ENCODE measurements at regions not wholly inside any gene's neighbourhood (a gene's known extent, or its start where the extent isn't known, plus 50 kb on each side); places are given as distances from the start of the nearest gene placed in this dataset.

- no peaks in the 10 kb centered on the region for H3K4me1 ChIP-seq (ENCODE audit: control insufficient read depth in 5 of 5, insufficient read depth in 5 of 5, low read length in 5 of 5)
- DNase-seq = no peak
- H3K9ac ChIP-seq (ENCODE audit: insufficient read depth in 1 of 2, low read length in 2 of 2) = no peak overlapping the region
- no peaks in the 10 kb centered on the region for H3K9me3 ChIP-seq (ENCODE audit: control insufficient read depth in 4 of 4, insufficient read depth in 3 of 4, low read length in 3 of 4)
- H3K36me3 ChIP-seq (ENCODE audit: control insufficient read depth in 4 of 4, insufficient read depth in 4 of 4, low read length in 4 of 4) = no peaks in the 10 kb centered on the region
- 83 to 84% methylated on average over 1 of the region's 1 CpG for WGBS, 2 donors
- no peak overlapping the region for H3K27ac ChIP-seq (ENCODE audit: low read depth in 1 of 2, low read length in 1 of 2)
- no peak for ATAC-seq (ENCODE audit: insufficient read depth, low FRiP score)
- no peak overlapping the region for H3K4me3 ChIP-seq
- TF ChIP-seq CTCF (IDR thresholded peaks at IDR 0.05; ENCODE audit: control extremely low read depth, extremely low read depth) = no peak
- no peaks in the 10 kb centered on the region for H3K27me3 ChIP-seq (ENCODE audit: control insufficient read depth in 3 of 3, insufficient read depth in 3 of 3, low read length in 2 of 3)
Measured at GRCh38 chr5:97788369-97788768, 605.3 kb upstream of the RIOK2 start.

- ATAC-seq (ENCODE audit: insufficient read depth, low FRiP score) (no peak), DNase-seq (no peak)
- Histone ChIP-seq H3K9ac (ENCODE audit: insufficient read depth in 1 of 2, low read length in 2 of 2) (no peak overlapping the region), H3K4me3 (no peak overlapping the region), H3K27me3 (ENCODE audit: control insufficient read depth in 3 of 3, insufficient read depth in 3 of 3, low read length in 2 of 3) (no peaks in the 10 kb centered on the region), H3K27ac (ENCODE audit: low read depth in 1 of 2, low read length in 1 of 2) (no peak overlapping the region), H3K36me3 (ENCODE audit: control insufficient read depth in 4 of 4, insufficient read depth in 4 of 4, low read length in 4 of 4) (no peaks in the 10 kb centered on the region), H3K9me3 (ENCODE audit: control insufficient read depth in 4 of 4, insufficient read depth in 3 of 4, low read length in 3 of 4) (peaks cover 0 to 6% (median 0%) of the 10 kb centered on the region in 4 donors), H3K4me1 (ENCODE audit: control insufficient read depth in 5 of 5, insufficient read depth in 5 of 5, low read length in 5 of 5) (no peaks in the 10 kb centered on the region)
- no peak for TF ChIP-seq CTCF (IDR thresholded peaks at IDR 0.05; ENCODE audit: control extremely low read depth, extremely low read depth)
- 45% methylated on average over 1 of the region's 1 CpG for WGBS, 2 donors
Measured at GRCh38 chr5:97797994-97798451, 615.0 kb upstream of the RIOK2 start.

- TF ChIP-seq CTCF (IDR thresholded peaks at IDR 0.05; ENCODE audit: control extremely low read depth, extremely low read depth) = no peak
- Histone ChIP-seq H3K27ac (ENCODE audit: low read depth in 1 of 2, low read length in 1 of 2) (no peak overlapping the region), H3K27me3 (ENCODE audit: control insufficient read depth in 3 of 3, insufficient read depth in 3 of 3, low read length in 2 of 3) (no peaks in the 10 kb centered on the region), H3K4me3 (no peak overlapping the region), H3K4me1 (ENCODE audit: control insufficient read depth in 5 of 5, insufficient read depth in 5 of 5, low read length in 5 of 5) (no peaks in the 10 kb centered on the region), H3K9me3 (ENCODE audit: control insufficient read depth in 4 of 4, insufficient read depth in 3 of 4, low read length in 3 of 4) (peaks cover 0 to 6% (median 0%) of the 10 kb centered on the region in 4 donors), H3K36me3 (ENCODE audit: control insufficient read depth in 4 of 4, insufficient read depth in 4 of 4, low read length in 4 of 4) (no peaks in the 10 kb centered on the region), H3K9ac (ENCODE audit: insufficient read depth in 1 of 2, low read length in 2 of 2) (no peak overlapping the region)
- DNase-seq (no peak), ATAC-seq (ENCODE audit: insufficient read depth, low FRiP score) (no peak)
Measured at GRCh38 chr5:97801461-97801860, 618.4 kb upstream of the RIOK2 start.

- no peak overlapping the region for H3K27ac ChIP-seq (ENCODE audit: low read depth in 1 of 2, low read length in 1 of 2)
- no peaks in the 10 kb centered on the region for H3K36me3 ChIP-seq (ENCODE audit: control insufficient read depth in 4 of 4, insufficient read depth in 4 of 4, low read length in 4 of 4)
- WGBS, 2 donors = 88 to 94% methylated on average over 2 of the region's 2 CpGs
- no peak overlapping the region for H3K9ac ChIP-seq (ENCODE audit: insufficient read depth in 1 of 2, low read length in 2 of 2)
- TF ChIP-seq CTCF (IDR thresholded peaks at IDR 0.05; ENCODE audit: control extremely low read depth, extremely low read depth) = no peak
- DNase-seq (no peak), ATAC-seq (ENCODE audit: insufficient read depth, low FRiP score) (no peak)
- H3K4me1 ChIP-seq (ENCODE audit: control insufficient read depth in 5 of 5, insufficient read depth in 5 of 5, low read length in 5 of 5) = no peaks in the 10 kb centered on the region
- H3K4me3 ChIP-seq = no peak overlapping the region
- H3K27me3 ChIP-seq (ENCODE audit: control insufficient read depth in 3 of 3, insufficient read depth in 3 of 3, low read length in 2 of 3) = no peaks in the 10 kb centered on the region
- no peaks in the 10 kb centered on the region for H3K9me3 ChIP-seq (ENCODE audit: control insufficient read depth in 4 of 4, insufficient read depth in 3 of 4, low read length in 3 of 4)
Measured at GRCh38 chr5:97820138-97820537, 637.1 kb upstream of the RIOK2 start.

Measured in lung (tissue), 11 donors.